ENCODE measurements at regions not wholly inside any gene's neighbourhood (a gene's known extent, or its start where the extent isn't known, plus 50 kb on each side); places are given as distances from the start of the nearest gene placed in this dataset.

DNA sequence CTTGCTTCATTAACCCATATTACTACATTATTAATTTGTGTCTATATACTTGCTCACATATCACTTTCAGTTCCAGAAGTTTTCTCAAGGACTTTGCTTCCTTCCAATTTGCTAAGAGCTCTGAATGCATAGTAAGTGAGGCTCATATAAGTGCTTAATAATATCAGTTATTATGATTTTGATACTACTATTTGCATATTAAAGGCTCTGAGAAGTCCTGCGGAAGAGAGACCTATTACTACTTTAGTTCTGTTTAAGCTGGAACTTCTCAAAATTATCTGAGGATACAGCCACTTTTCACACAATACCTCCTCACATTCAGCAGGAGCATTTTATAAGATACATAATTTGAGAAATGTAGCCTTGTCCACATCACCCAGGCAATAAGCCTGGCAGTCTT lies 81.6 kb downstream of the GJD2 start:
- Histone ChIP-seq H2AFZ (ENCODE audit: control insufficient read depth, low read length) (no peak overlapping the region), H3K79me2 (ENCODE audit: control insufficient read depth, insufficient read depth, low read length) (no peaks in the 10 kb centered on the region), H3K4me1 (ENCODE audit: control insufficient read depth, extremely low read depth, insufficient read depth, low read length) (no peaks in the 10 kb centered on the region), H3K27me3 (ENCODE audit: control insufficient read depth, extremely low read depth, insufficient read depth, low read length) (no peaks in the 10 kb centered on the region), H3K27ac (ENCODE audit: control insufficient read depth, insufficient read depth, low read length) (no peak overlapping the region), H4K20me1 (ENCODE audit: control insufficient read depth, extremely low read depth, insufficient read depth, low read length) (no peaks in the 10 kb centered on the region), H3K36me3 (ENCODE audit: control insufficient read depth in 2 of 2, extremely low read depth in 1 of 2, insufficient read depth in 2 of 2, low read length in 2 of 2) (no peaks in the 10 kb centered on the region), H3K4me2 (ENCODE audit: control insufficient read depth, extremely low read depth, insufficient read depth, low read depth, low read length) (no peak overlapping the region), H3K9ac (ENCODE audit: control insufficient read depth, extremely low read depth, insufficient read depth, low read length) (no peak overlapping the region), H3K4me3 (ENCODE audit: control insufficient read depth in 2 of 3, extremely low read depth in 1 of 3, insufficient read depth in 2 of 3, low read depth in 1 of 3, low read length in 3 of 3) (no peak overlapping the region), H3K9me3 (ENCODE audit: control insufficient read depth, low read depth, low read length) (no peaks in the 10 kb centered on the region), H3K9me1 (ENCODE audit: control insufficient read depth, extremely low read depth, insufficient read depth, low read length) (no peaks in the 10 kb centered on the region)
- FAIRE-seq, result no peak
- no peak for DNase-seq (ENCODE audit: low read depth, low spot score)
- dilution Hi-C loops (cut with MboI; ENCODE audit: extremely low pct_ligation_motif_present, low sequenced_read_pairs), result no loop called here
- no peak for TF ChIP-seq EZH2 (IDR thresholded peaks at IDR 0.05; ENCODE audit: low read length)
- no peak for TF ChIP-seq CTCF (optimal IDR thresholded peaks at IDR 0.05 in 1 of 3, IDR thresholded peaks at IDR 0.05 in 1 of 3, conservative IDR thresholded peaks at IDR 0.05 in 1 of 3; ENCODE audit: extremely low read depth in 1 of 3, insufficient read depth in 2 of 3, low read length in 3 of 3)

DNA sequence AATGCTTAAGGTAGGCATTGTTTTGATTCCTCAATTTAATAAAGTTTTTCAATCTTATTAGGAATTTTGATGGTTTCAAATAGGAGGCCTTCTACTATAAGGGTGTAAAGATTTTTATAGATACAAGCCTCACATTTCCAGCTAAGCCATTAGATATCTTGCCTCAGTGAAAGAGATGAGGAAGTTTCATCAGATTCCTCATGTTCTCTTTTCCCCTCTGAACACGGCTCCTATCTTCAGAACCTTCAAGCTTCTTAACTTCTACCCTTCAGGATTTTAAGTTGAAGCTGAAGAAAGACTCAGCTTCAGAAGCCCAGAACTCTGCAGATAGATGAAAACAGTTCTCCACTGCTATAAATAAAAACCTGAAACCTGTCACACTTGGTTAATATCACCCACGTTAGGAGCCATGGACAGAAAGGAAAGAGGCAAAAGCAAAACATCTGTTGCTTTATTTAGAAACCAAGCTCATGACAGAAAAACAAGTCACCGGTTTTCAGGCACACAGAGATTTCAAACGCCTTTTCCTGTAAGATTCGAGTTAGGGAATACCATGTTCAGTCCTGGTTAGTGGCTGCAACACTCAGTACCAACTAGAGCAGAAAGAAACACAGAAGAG lies 82.2 kb upstream of the GOLGA8B start:
- DNase-seq (ENCODE audit: low read depth, low spot score), result no peak
- no peak for TF ChIP-seq EZH2 (IDR thresholded peaks at IDR 0.05; ENCODE audit: low read length)
- no peak for TF ChIP-seq CTCF (optimal IDR thresholded peaks at IDR 0.05 in 1 of 3, IDR thresholded peaks at IDR 0.05 in 1 of 3, conservative IDR thresholded peaks at IDR 0.05 in 1 of 3; ENCODE audit: extremely low read depth in 1 of 3, insufficient read depth in 2 of 3, low read length in 3 of 3)
- no peaks in the 10 kb centered on the region for H3K79me2 ChIP-seq (ENCODE audit: control insufficient read depth, insufficient read depth, low read length)
- no peak overlapping the region for H3K4me2 ChIP-seq (ENCODE audit: control insufficient read depth, extremely low read depth, insufficient read depth, low read depth, low read length)
- dilution Hi-C loops (cut with MboI; ENCODE audit: extremely low pct_ligation_motif_present, low sequenced_read_pairs), result no loop called here
- no peak overlapping the region for H3K27ac ChIP-seq (ENCODE audit: control insufficient read depth, insufficient read depth, low read length)
- H3K9me1 ChIP-seq (ENCODE audit: control insufficient read depth, extremely low read depth, insufficient read depth, low read length), result no peaks in the 10 kb centered on the region
- no peaks in the 10 kb centered on the region for H4K20me1 ChIP-seq (ENCODE audit: control insufficient read depth, extremely low read depth, insufficient read depth, low read length)
- H3K27me3 ChIP-seq (ENCODE audit: control insufficient read depth, extremely low read depth, insufficient read depth, low read length), result peaks cover 6% of the 10 kb centered on the region
- H3K4me3 ChIP-seq (ENCODE audit: control insufficient read depth in 2 of 3, extremely low read depth in 1 of 3, insufficient read depth in 2 of 3, low read depth in 1 of 3, low read length in 3 of 3), result no peak overlapping the region
- no peak overlapping the region for H3K9ac ChIP-seq (ENCODE audit: control insufficient read depth, extremely low read depth, insufficient read depth, low read length)
- H3K4me1 ChIP-seq (ENCODE audit: control insufficient read depth, extremely low read depth, insufficient read depth, low read length), result no peaks in the 10 kb centered on the region
- no peak for FAIRE-seq
- no peaks in the 10 kb centered on the region for H3K36me3 ChIP-seq (ENCODE audit: control insufficient read depth in 2 of 2, extremely low read depth in 1 of 2, insufficient read depth in 2 of 2, low read length in 2 of 2)
- no peaks in the 10 kb centered on the region for H3K9me3 ChIP-seq (ENCODE audit: control insufficient read depth, low read depth, low read length)
- H2AFZ ChIP-seq (ENCODE audit: control insufficient read depth, low read length), result no peak overlapping the region

All from keratinocyte (primary cell).